HEK293T (cell line): ENCODE measurements at regions not wholly inside any gene's neighbourhood (a gene's known extent, or its start where the extent isn't known, plus 50 kb on each side); places are given as distances from the start of the nearest gene placed in this dataset.

ENCODE experiments used
- CTCF ChIA-PET: fragments of 350-600 bp; formaldehyde crosslinking; extraction: SDS; loops from one replicate; lab custom pipeline; 2021; ENCODE audit warnings: antibody characterized with exemption, inconsistent platforms; lab: Yijun Ruan, JAX
- POLR2A ChIA-PET: fragments of 350-600 bp; formaldehyde crosslinking; extraction: SDS; loops from one replicate; lab custom pipeline; 2020; ENCODE audit warnings: antibody characterized with exemption, inconsistent platforms; lab: Yijun Ruan, JAX
- DNase-seq: peaks from one replicate; pipeline ENCODE4 v3.0.0; 2012; ENCODE audit warnings: mixed read lengths; ENCODE audit errors: extremely low spot score
- ARNT ChIP-seq: fragments of 450-650 bp; IDR thresholded peaks from 2 replicates; pipeline ENCODE4 v1.6.1; 2017; ENCODE audit warnings: mild to moderate bottlenecking
- BHLHE40 ChIP-seq: fragments of 450-650 bp; IDR thresholded peaks from 2 replicates; pipeline ENCODE4 v1.6.1; 2016; ENCODE audit warnings: mild to moderate bottlenecking, moderate library complexity, borderline replicate concordance
- CTBP1 ChIP-seq: fragments of 450-650 bp; IDR thresholded peaks from 2 replicates; pipeline ENCODE4 v1.6.1; 2016; ENCODE audit warnings: borderline replicate concordance
- ELF4 ChIP-seq: fragments of 450-650 bp; IDR thresholded peaks from 2 replicates; pipeline ENCODE4 v1.6.1; 2017; ENCODE audit warnings: antibody characterized with exemption
- FOXA1 ChIP-seq: fragments of 450-650 bp; IDR thresholded peaks from 2 replicates; pipeline ENCODE4 v1.6.1; 2016; ENCODE audit warnings: mild to moderate bottlenecking
- FOXK2 ChIP-seq: fragments of 450-650 bp; IDR thresholded peaks from 2 replicates; pipeline ENCODE4 v1.6.1; 2016; ENCODE audit warnings: mild to moderate bottlenecking
- FOXM1 ChIP-seq: fragments of 450-650 bp; IDR thresholded peaks from 2 replicates; pipeline ENCODE4 v1.6.1; 2017; ENCODE audit warnings: mild to moderate bottlenecking, borderline replicate concordance
- HDGF ChIP-seq: fragments of 450-650 bp; IDR thresholded peaks from 2 replicates; pipeline ENCODE4 v1.6.1; 2017; ENCODE audit warnings: antibody characterized with exemption, borderline replicate concordance
- L3MBTL2 ChIP-seq: fragments of 450-650 bp; conservative IDR thresholded peaks from 2 replicates; pipeline ENCODE4 v1.6.1; 2016; ENCODE audit warnings: mild to moderate bottlenecking
- LEF1 ChIP-seq: fragments of 450-650 bp; IDR thresholded peaks from 2 replicates; pipeline ENCODE4 v1.6.1; 2017; ENCODE audit warnings: mild to moderate bottlenecking, borderline replicate concordance
- NFRKB ChIP-seq: fragments of 450-650 bp; IDR thresholded peaks from 2 replicates; pipeline ENCODE4 v1.6.1; 2016; ENCODE audit warnings: mild to moderate bottlenecking, moderate library complexity
- PKNOX1 ChIP-seq: fragments of 450-650 bp; IDR thresholded peaks from 2 replicates; pipeline ENCODE4 v1.6.1; 2016
- SP1 ChIP-seq: fragments of 450-650 bp; IDR thresholded peaks from 2 replicates; pipeline ENCODE4 v1.6.1; 2017
- SUZ12 ChIP-seq: fragments of 450-650 bp; IDR thresholded peaks from 2 replicates; pipeline ENCODE4 v1.6.1; 2016; ENCODE audit warnings: mild to moderate bottlenecking
- TARDBP ChIP-seq: fragments of 450-650 bp; IDR thresholded peaks from 2 replicates; pipeline ENCODE4 v1.6.1; 2016
- ZNF384 ChIP-seq: fragments of 450-650 bp; IDR thresholded peaks from 2 replicates; pipeline ENCODE4 v1.6.1; 2016

- DNase-seq: no peak
- ChIA-PET POLR2A (no interaction called here), CTCF (no interaction called here)
- no peak for TF ChIP-seq NFRKB
Measured at GRCh38 chr2:157952558-157952957, 76.4 kb upstream of the ACVR1 start.

- TF ChIP-seq LEF1 (no peak), TARDBP (no peak), NFRKB (no peak), PKNOX1 (no peak), ARNT (no peak), FOXK2 (no peak), SUZ12 (no peak), SP1 (no peak), FOXA1 (no peak), FOXM1 (no peak), L3MBTL2 (no peak), ELF4 (no peak), CTBP1 (no peak), ZNF384 (no peak), BHLHE40 (no peak), HDGF (no peak)
- CTCF ChIA-PET: no interaction called here
- POLR2A ChIA-PET: no interaction called here
- no peak for DNase-seq
Measured at GRCh38 chr2:157948856-157949255, 72.7 kb upstream of the ACVR1 start.

- CTCF ChIA-PET: interaction anchor here (0.7 kb wide), 1 partner anchor 25 kb away, joined by 3 read pairs; no protein-coding TSS in a partner anchor
- POLR2A ChIA-PET: no interaction called here
- no peak for TF ChIP-seq FOXM1
- TF ChIP-seq L3MBTL2: no peak
- TF ChIP-seq NFRKB: no peak
- TF ChIP-seq ELF4: no peak
- no peak for TF ChIP-seq FOXK2
- no peak for TF ChIP-seq HDGF
- no peak for TF ChIP-seq CTBP1
- TF ChIP-seq LEF1: no peak
- no peak for TF ChIP-seq PKNOX1
- TF ChIP-seq ZNF384: no peak
- TF ChIP-seq ARNT: no peak
- TF ChIP-seq TARDBP: no peak
- TF ChIP-seq BHLHE40: no peak
- no peak for TF ChIP-seq SP1
- no peak for DNase-seq
Measured at GRCh38 chr2:157946919-157947557, 70.9 kb upstream of the ACVR1 start.

GRCh38 chr2:157940024-157940423, 63.9 kb upstream of the ACVR1 start:
- CTCF ChIA-PET: no interaction called here
- TF ChIP-seq BHLHE40 (no peak), FOXK2 (no peak), ARNT (no peak)
- no peak for DNase-seq

GRCh38 chr2:157938556-157938955, 62.4 kb upstream of the ACVR1 start:
- TF ChIP-seq CTBP1: no peak
- ChIA-PET CTCF (no interaction called here), POLR2A (no interaction called here)
- no peak for DNase-seq

More at GRCh38 chr2:157940024-157940423, 63.9 kb upstream of the ACVR1 start:
- POLR2A ChIA-PET: no interaction called here

GRCh38 chr2:157936406-157936805, 60.3 kb upstream of the ACVR1 start:
- POLR2A ChIA-PET: no interaction called here
- no peak for DNase-seq
- no peak for TF ChIP-seq L3MBTL2
- TF ChIP-seq FOXM1: no peak
- TF ChIP-seq ZNF384: no peak
- TF ChIP-seq SP1: no peak
- TF ChIP-seq HDGF: no peak
- no peak for TF ChIP-seq ARNT
- TF ChIP-seq CTBP1: no peak
- CTCF ChIA-PET: no interaction called here

GRCh38 chr2:157935378-157935906, 59.3 kb upstream of the ACVR1 start:
- TF ChIP-seq L3MBTL2: no peak
- no peak for TF ChIP-seq HDGF
- TF ChIP-seq ARNT: no peak
- TF ChIP-seq ZNF384: no peak
- CTCF ChIA-PET: interaction anchor here (0.8 kb wide), 1 partner anchor 9 kb away, joined by 3 read pairs; no protein-coding TSS in a partner anchor
- POLR2A ChIA-PET: no interaction called here

More at GRCh38 chr2:157935378-157935906, 59.3 kb upstream of the ACVR1 start:
- no peak for DNase-seq
